Left ventricle myocardium inferior (tissue), 1 donor: ENCODE measurements at regions not wholly inside any gene's neighbourhood (a gene's known extent, or its start where the extent isn't known, plus 50 kb on each side); places are given as distances from the start of the nearest gene placed in this dataset.

Experiments used
- DNase-seq: peaks from one replicate; pipeline ENCODE4 v3.0.0-alpha.2; 2020
- H3K27ac ChIP-seq: fragments of 200-600 bp; replicated peaks from 2 replicates; pipeline ENCODE4 v1.8.0; 2021
- H3K27me3 ChIP-seq: fragments of 200-600 bp; 2 replicates; pipeline ENCODE4 v1.8.0; 2021; ENCODE audit warnings: low read depth
- H3K36me3 ChIP-seq: fragments of 200-600 bp; 2 replicates; pipeline ENCODE4 v1.8.0; 2021
- H3K4me1 ChIP-seq: fragments of 200-600 bp; 2 replicates; pipeline ENCODE4 v1.8.0; 2021
- H3K4me3 ChIP-seq: fragments of 200-600 bp; 2 replicates; pipeline ENCODE4 v1.8.0; 2021; ENCODE audit warnings: mild to moderate bottlenecking, moderate library complexity
- H3K9me3 ChIP-seq: fragments of 200-600 bp; replicated peaks from 2 replicates; pipeline ENCODE4 v1.8.0; 2021
- intact Hi-C: fragments of 100-400 bp; cut with micrococcal nuclease; formaldehyde crosslinking; loops from one replicate; pipeline ENCODE4 v1.11.0; 2022
- TF ChIP-seq, protein P1 (sequence below): fragments of 200-600 bp; IDR thresholded peaks from 2 replicates; pipeline ENCODE4 v1.8.0; 2021; ENCODE audit warnings: antibody characterized with exemption, mild to moderate bottlenecking, borderline replicate concordance
- donor health status: DM: no; HTN: yes; CAD: no; lungs with severe emphysema.

DNA sequence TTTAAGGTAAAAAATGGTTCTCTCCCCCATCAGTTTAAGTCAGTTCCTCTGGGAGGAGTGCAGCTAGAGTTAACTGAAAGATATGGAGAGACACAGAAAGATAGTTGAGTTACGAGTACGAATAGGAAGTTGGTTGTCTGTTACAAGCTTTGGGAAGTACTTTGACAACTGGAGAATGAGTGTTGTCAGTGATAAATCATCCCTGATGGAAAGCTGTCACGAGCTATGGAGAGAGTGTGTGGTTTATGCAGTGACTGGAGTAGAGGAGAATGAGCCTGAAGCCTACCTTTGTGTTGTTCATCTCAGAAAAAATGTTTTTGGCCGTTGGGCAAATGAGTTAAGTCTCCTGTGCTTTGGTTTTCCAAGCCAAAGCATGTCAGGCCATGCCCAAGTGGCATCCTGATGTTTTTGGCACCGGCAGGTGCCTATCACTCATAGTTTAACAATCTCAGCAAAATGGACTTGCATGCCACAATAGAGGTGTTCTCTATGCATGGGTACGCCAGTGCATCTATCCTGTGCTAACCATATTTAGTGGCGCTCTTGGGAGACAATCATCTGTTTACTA, 350.2 kb downstream of the IRS2 start:
- no peaks in the 10 kb centered on the region for H3K9me3 ChIP-seq
- H3K4me1 ChIP-seq: no peaks in the 10 kb centered on the region
- DNase-seq: no peak
- H3K4me3 ChIP-seq: no peak overlapping the region
- TF ChIP-seq, protein P1, sequence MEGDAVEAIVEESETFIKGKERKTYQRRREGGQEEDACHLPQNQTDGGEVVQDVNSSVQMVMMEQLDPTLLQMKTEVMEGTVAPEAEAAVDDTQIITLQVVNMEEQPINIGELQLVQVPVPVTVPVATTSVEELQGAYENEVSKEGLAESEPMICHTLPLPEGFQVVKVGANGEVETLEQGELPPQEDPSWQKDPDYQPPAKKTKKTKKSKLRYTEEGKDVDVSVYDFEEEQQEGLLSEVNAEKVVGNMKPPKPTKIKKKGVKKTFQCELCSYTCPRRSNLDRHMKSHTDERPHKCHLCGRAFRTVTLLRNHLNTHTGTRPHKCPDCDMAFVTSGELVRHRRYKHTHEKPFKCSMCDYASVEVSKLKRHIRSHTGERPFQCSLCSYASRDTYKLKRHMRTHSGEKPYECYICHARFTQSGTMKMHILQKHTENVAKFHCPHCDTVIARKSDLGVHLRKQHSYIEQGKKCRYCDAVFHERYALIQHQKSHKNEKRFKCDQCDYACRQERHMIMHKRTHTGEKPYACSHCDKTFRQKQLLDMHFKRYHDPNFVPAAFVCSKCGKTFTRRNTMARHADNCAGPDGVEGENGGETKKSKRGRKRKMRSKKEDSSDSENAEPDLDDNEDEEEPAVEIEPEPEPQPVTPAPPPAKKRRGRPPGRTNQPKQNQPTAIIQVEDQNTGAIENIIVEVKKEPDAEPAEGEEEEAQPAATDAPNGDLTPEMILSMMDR: no peak
- intact Hi-C loops: no loop called here
- no peaks in the 10 kb centered on the region for H3K36me3 ChIP-seq
- no peaks in the 10 kb centered on the region for H3K27me3 ChIP-seq
- no peak overlapping the region for H3K27ac ChIP-seq

- intact Hi-C loops: no loop called here
- DNase-seq: no peak
Measured at GRCh38 chr13:109431217-109431616, 355.2 kb downstream of the IRS2 start.

DNA sequence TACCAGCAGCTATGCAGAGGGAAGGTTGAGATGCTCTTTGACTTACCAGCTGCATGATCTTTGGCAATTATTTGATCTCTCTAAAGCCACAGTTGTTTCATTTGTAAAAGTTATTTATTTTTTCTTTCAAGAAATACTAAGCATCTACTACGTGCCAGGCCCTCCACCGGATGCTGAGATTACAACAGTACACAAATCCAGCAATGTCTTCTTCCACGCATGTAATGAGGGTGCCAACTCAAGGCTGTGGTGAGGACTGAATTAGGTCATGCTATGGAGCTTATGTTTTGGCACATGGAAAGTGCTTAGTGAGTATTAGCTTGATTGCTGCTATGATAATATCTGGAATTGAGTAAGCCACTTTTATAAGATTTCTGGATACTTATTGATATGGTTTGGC, 358.2 kb downstream of the IRS2 start:
- H3K4me3 ChIP-seq: no peak overlapping the region
- no peaks in the 10 kb centered on the region for H3K4me1 ChIP-seq
- H3K27me3 ChIP-seq: no peaks in the 10 kb centered on the region
- no peaks in the 10 kb centered on the region for H3K36me3 ChIP-seq
- intact Hi-C loops: no loop called here
- H3K27ac ChIP-seq: no peak overlapping the region
- no peaks in the 10 kb centered on the region for H3K9me3 ChIP-seq
- TF ChIP-seq, protein P1: no peak
- DNase-seq: no peak

More at GRCh38 chr13:109431217-109431616, 355.2 kb downstream of the IRS2 start:
- H3K27me3 ChIP-seq: no peaks in the 10 kb centered on the region
- H3K27ac ChIP-seq: no peak overlapping the region
- no peaks in the 10 kb centered on the region for H3K9me3 ChIP-seq
- TF ChIP-seq, protein P1: no peak
- no peak overlapping the region for H3K4me3 ChIP-seq
- no peaks in the 10 kb centered on the region for H3K36me3 ChIP-seq
- H3K4me1 ChIP-seq: no peaks in the 10 kb centered on the region

GRCh38 chr13:109427695-109428094, 358.7 kb downstream of the IRS2 start:
- no peaks in the 10 kb centered on the region for H3K9me3 ChIP-seq
- TF ChIP-seq, protein P1: no peak
- no peak for DNase-seq
- H3K36me3 ChIP-seq: no peaks in the 10 kb centered on the region
- no peaks in the 10 kb centered on the region for H3K27me3 ChIP-seq
- H3K4me3 ChIP-seq: no peak overlapping the region
- H3K4me1 ChIP-seq: no peaks in the 10 kb centered on the region
- intact Hi-C loops: no loop called here
- no peak overlapping the region for H3K27ac ChIP-seq

GRCh38 chr13:109427148-109427547, 359.2 kb downstream of the IRS2 start:
- no peaks in the 10 kb centered on the region for H3K36me3 ChIP-seq
- H3K4me3 ChIP-seq: no peak overlapping the region
- no peak for DNase-seq
- H3K4me1 ChIP-seq: no peaks in the 10 kb centered on the region
- no peak overlapping the region for H3K27ac ChIP-seq
- TF ChIP-seq, protein P1: no peak
- H3K9me3 ChIP-seq: no peaks in the 10 kb centered on the region
- intact Hi-C loops: no loop called here
- no peaks in the 10 kb centered on the region for H3K27me3 ChIP-seq

GRCh38 chr13:109426690-109426990, 359.7 kb downstream of the IRS2 start:
- H3K27ac ChIP-seq: no peak overlapping the region
- TF ChIP-seq, protein P1: no peak
- no peaks in the 10 kb centered on the region for H3K27me3 ChIP-seq
- no peaks in the 10 kb centered on the region for H3K36me3 ChIP-seq
- intact Hi-C loops: no loop called here
- no peaks in the 10 kb centered on the region for H3K9me3 ChIP-seq
- no peaks in the 10 kb centered on the region for H3K4me1 ChIP-seq
- no peak overlapping the region for H3K4me3 ChIP-seq
- DNase-seq: no peak
